ENCODE measurements at regions not wholly inside any gene's neighbourhood (a gene's known extent, or its start where the extent isn't known, plus 50 kb on each side); places are given as distances from the start of the nearest gene placed in this dataset.
A peak's percentile ranks its signal among the peaks of the same experiment; 100 is the strongest.
"Not testable (repeated sequence)": the region's sequence is repeated elsewhere in the genome, so short reads cannot be mapped to it uniquely, and the experiment has no call there.

DNA sequence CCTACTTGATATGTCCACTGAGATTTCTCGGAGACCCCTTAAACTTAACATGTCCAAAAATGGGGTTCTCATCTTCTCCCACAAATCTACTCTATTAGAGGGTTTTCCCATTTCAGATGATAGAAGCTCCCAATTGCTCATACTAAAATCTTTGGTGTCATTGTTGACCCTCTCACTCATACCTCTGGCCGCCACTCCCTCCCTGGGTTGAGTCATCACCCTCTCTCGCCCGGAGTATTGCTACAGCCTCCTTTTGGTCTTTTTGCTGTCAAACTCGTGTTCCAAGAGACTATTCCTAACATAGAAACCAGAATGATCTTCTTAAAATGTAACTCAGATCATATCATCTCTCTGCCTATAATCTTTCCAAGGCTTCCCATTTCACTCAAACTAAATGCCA, 91.0 kb upstream of the GNAQ start:
- DNase-seq (ENCODE audit: low spot score) = no peak

DNA sequence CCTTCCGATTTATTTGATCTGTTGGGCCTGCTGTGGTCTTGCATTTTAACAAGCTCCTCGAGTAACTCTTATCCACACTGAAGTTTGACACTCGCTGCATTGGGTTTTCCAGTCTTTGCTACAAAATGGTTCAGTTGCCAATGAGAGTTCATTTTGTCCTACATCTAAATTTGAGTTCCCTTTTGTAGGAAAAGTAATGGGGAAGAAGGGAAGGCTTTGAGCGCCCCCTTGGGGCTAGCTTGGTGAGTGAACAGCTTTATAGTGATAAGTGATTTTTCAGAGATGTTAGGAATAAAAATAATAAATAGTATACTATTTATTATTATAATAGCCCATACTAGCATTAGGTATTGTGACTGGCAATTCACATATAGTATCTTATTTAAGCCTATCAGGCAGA, 89.9 kb upstream of the GNAQ start:
- DNase-seq (ENCODE audit: low spot score) = peak; percentile 58

DNA sequence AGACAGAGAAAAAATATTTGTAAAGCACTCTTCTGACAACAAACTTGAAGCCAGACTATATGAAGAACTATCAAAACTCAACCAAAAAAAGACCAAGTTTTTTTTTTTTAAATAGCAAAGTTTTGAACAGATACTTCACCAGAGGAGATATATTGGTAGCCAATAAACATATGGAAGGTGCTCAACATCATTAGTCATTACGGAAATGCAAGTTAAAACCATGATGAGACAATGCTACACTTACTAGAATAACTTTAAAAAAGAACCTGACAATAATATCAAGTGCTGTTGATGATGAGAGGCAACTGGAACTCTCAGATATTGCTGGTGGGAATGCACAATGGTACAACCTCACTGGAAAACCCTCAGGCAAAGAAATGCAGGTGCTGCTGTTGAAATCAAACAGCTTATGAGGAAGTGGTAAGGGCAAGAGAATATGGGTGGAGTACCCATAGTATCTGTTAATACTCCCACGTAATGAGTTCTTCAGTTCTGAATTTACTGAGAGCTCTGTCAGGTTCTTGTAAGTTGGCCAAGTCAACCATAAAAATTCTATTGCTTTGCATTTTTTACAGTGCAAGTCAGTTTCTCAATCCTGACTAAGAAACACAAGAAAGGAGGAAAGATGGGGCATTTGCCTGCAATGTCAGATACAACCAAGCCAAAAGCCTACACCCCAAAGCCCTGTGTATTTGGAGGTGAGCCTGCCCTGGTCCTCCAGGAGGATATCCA, 87.3 kb upstream of the GNAQ start:
- no peak for DNase-seq (ENCODE audit: low spot score)

DNA sequence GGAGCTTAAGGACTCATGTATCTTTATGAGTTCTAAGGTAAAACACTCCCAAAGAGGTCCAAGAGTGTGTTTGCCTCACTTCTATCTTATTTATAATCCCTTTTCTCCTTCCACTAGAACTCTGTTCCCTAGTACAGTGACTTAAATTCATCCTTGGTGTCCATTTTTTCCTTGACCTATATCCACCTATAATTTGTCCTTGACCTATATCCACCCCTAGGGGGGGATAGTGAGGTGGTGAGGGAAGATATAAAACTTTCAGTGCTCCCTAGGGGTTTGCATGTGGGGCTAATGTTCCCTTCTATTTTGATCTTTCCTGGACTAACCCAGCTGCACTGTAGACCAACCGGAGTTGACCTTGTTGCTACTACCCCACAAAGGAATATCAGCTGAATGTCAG, 83.5 kb upstream of the GNAQ start:
- peak; percentile 42 for DNase-seq (ENCODE audit: low spot score)

DNA sequence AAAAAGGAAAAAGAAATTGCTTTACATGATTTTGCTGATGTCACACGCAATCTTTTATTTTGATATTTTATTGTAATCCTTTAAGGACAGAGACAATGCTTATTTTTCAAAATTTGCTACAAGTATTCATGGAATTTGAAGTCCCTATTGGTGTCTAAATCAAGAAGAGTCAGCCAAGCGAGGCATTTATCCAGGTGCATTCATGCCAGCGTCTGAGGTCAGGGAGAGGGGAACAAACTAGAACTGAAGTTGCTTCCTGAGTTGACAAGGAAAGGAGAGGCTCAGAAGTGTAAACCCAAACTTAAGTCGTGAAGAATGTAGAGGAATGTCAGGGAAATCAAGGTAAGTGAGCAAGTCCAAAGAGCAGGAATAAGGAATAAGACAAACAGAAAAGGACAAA, 83.0 kb upstream of the GNAQ start:
- DNase-seq (ENCODE audit: low spot score) = no peak

DNA sequence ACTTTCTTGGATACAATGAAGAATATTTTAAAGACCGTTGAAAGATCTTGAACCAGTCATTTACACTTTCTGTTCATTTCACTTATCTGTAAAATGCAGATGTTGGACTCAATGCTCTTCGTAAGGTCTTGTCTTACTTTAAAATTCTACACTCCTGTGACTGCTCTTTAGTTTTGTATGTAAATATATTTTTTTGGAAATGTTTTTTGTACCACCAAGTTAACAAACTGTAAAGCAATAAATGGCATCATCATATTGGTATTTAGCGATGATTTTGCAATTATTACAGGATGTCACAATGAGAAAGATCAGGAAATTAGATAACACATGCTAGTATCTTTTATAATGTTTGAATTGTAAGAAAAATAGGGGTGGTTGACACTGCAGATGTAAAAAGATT, 80.8 kb upstream of the GNAQ start:
- no peak for DNase-seq (ENCODE audit: low spot score)

DNA sequence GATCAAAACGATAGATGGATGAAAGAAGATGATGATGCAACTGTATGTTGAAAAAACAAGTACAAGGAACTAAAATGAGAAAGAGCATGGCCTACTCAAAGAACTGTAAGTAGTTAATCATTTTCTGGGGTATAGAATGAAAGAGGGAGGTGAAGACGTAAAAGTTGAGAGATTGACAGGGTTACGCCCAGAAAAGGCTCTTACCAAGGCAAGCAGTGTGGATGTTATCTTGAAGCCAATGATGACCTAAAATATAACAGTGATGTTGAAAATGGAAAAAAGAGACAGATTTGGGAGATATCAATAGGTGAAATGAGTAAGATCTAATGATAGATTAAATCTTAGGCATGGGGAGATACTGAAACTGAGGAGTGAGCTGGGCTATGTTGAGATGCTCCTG, 80.4 kb upstream of the GNAQ start:
- DNase-seq (ENCODE audit: low spot score) = no peak

DNA sequence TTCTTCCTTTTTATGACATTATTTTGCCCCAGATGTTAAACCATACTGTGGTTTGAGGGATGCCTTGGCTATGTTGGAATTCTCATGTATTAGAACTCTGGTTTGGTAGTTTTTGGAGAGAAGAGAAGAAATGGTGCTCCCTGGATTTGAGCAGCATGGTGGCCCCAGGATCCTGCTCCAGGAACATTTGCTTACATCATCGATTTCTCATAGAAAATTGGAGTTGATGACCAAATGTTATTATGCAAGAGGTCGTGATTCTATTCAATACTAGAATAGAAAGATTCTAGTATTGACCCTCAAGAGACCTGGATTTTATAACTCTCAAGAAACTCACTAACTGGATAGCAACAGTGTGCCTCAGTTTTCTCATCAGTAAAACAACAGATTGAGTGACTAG, 77.5 kb upstream of the GNAQ start:
- DNase-seq (ENCODE audit: low spot score) = no peak

DNA sequence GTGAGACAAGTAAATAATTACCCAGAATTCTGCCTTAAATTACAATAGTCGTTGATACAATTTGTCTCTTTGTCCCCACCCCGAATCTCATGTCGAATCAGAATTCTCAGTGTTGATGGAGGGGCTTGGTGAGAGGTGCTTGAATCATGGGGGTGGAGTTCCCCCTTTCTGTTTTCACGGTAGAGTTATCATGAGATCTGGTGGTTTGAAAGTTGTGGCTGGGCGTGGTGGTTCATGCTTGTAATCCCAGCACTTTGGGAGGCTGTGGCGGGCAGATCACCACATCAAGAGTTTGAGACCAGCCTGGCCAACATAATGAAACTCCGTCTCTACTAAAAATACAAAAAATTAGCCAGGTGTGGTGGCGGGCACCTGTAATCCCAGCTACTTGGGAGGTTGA, 75.0 kb upstream of the GNAQ start:
- not testable (repeated sequence) for DNase-seq (ENCODE audit: low spot score)

DNA sequence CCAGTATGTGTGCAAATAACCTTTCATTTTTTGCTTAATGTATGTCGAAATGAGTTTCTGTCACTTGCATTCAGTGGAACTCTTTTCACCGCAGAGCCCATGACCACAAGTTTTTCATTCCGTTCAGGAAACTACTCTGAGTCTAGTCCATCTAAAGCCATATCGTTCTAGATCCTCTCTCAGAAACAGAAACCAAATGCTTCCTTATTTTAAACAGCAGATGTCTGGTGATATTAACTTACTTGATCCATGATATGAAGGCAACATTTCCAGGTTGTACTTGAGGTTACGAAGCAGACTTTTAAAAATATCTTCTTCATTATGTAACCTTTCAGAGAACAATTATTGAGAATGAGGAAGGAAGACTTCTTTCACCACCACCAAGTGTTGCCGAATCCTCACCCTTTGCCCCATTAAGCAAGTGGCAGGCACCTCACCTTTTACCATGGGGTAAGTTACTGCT, 72.4 kb upstream of the GNAQ start:
- no peak for DNase-seq (ENCODE audit: low spot score)

DNA sequence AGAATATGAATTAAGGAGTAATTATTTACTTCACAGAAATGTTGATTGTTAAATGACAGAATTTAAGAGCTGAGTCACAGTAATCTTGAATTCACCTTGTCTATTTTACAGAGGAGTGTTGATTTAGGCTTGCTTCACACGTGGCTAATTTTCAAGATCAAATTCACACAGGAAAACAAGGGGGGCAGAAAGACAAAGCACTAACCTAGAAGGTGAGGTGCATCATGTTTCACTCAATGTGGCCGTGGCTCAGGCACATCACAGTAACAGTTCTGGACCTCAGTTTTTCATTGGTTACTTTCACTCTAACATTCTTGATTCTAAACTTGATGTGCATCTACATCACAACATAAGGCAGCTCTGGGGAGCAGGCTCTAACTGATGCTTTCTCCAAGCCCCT, 69.6 kb upstream of the GNAQ start:
- no peak for DNase-seq (ENCODE audit: low spot score)

DNA sequence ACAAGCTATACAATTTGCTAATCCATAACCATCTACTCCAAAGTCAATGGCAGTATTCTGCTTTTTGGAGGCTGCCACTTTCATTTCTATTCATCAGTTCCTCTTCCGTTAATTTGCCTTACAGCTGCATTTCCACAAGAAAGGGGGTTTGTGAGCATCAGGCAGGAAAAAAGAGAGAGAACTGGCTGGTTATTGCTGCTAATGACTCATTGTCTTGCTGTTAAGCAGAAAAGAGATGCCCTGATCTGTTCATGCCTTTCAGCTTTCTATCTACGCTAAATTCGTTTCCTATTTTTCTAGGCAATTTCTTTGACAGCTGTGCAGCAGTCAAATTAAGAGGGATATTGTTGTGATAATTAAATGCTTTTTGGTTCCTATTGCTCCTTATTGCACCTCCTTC, 65.9 kb upstream of the GNAQ start:
- DNase-seq (ENCODE audit: low spot score) = no peak

DNA sequence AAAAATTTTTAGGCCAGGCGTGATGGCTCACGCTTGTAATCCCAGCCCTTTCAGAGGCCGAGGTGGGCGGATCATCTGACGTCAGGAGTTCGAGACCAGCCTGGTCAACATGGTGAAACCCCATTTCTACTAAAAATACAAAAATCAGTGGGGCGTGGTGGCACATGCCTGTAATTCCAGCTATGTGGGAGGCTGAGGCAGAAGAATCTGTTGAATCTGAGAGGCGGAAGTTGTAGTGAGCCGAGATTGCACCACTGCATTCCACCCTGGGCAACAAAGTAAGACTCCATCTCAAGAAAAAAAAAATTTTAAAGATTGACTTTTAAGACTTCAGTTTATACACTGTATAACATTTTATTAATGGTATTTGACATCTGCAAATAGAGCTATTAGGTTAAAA, 60.1 kb upstream of the GNAQ start:
- DNase-seq (ENCODE audit: low spot score) = no peak

DNA sequence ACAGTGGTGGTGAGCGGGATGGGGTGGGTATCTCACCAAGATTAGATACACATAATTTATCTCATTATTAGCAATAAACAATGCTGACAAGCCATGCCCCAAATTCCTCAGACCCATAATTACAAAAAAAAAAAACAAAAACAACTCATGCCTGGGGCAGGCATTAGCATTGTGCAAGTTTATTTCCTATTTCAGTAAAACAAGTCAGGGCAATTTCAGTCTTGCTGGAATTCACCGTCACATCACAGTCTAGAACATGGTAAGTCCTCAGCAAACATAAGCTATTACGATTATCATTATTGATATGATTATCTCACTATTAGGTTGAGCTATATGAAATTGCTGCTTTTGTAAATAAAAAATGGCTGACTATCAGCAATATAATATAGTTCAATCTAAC, 57.5 kb upstream of the GNAQ start:
- no peak for DNase-seq (ENCODE audit: low spot score)

DNA sequence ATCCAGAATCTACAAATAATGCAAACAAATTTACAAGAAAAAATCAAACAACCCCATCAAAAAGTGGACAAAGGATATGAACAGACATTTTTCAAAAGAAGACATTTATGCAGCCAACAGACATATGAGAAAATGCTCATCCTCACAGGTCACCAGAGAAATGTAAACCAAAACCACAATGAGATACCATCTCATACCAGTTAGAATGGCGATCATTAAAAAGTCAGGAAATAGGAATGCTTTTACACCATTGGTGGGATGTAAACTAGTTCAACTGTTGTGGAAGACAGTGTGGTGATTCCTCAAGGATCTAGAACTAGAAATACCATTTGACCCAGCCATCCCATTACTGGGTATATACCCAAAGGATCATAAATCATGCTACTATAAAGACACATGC, 56.6 kb upstream of the GNAQ start:
- not testable (repeated sequence) for DNase-seq (ENCODE audit: low spot score)

Data from hematopoietic multipotent progenitor cell treated with erythropoietin and hydrocortisone succinate and interleukin-3 and kit ligand, for 17 days (in vitro differentiated cells).